Mesendoderm (in vitro differentiated cells): ENCODE measurements at regions not wholly inside any gene's neighbourhood (a gene's known extent, or its start where the extent isn't known, plus 50 kb on each side); places are given as distances from the start of the nearest gene placed in this dataset.

ENCODE experiments used
- DNase-seq: peaks from one replicate; pipeline ENCODE4 v3.0.0; 2013
- H2AK5ac ChIP-seq: 2 replicates; pipeline ENCODE4 v1.6.1; 2013; ENCODE audit warnings: low read length, inconsistent platforms
- H2BK120ac ChIP-seq: 2 replicates; pipeline ENCODE4 v1.6.1; 2013; ENCODE audit warnings: low read depth, mild to moderate bottlenecking, low read length, moderate library complexity, mixed read lengths
- H2BK15ac ChIP-seq: replicated peaks from 2 replicates; pipeline ENCODE4 v1.6.1; 2013; ENCODE audit warnings: low read depth, mild to moderate bottlenecking, moderate library complexity
- H2BK5ac ChIP-seq: 2 replicates; pipeline ENCODE4 v1.6.1; 2013; ENCODE audit warnings: low read length, inconsistent platforms
- H3K18ac ChIP-seq: 2 replicates; pipeline ENCODE4 v1.6.1; 2013; ENCODE audit warnings: mild to moderate bottlenecking, low read length, mixed read lengths
- H3K23ac ChIP-seq: one replicate; pipeline ENCODE4 v1.6.1; 2013; ENCODE audit warnings: low read length
- H3K27ac ChIP-seq: 2 replicates; pipeline ENCODE4 v1.5.1; 2013; ENCODE audit warnings: low read depth, mild to moderate bottlenecking, inconsistent platforms, low read length, moderate library complexity
- H3K27me3 ChIP-seq: 2 replicates; pipeline ENCODE4 v1.6.1; 2013; ENCODE audit warnings: low read length, control low read depth, mild to moderate bottlenecking, inconsistent platforms; ENCODE audit not compliant: insufficient read depth, poor library complexity
- H3K36me3 ChIP-seq: 2 replicates; pipeline ENCODE4 v1.6.1; 2013; ENCODE audit warnings: low read length, inconsistent platforms; ENCODE audit not compliant: control insufficient read depth, insufficient read depth
- H3K4ac ChIP-seq: one replicate; pipeline ENCODE4 v1.6.1; 2013; ENCODE audit warnings: low read depth, mild to moderate bottlenecking, low read length, moderate library complexity
- H3K4me1 ChIP-seq: 2 replicates; pipeline ENCODE4 v1.6.1; 2013; ENCODE audit warnings: low read depth, low read length, inconsistent platforms; ENCODE audit not compliant: control insufficient read depth
- H3K4me2 ChIP-seq: 2 replicates; pipeline ENCODE4 v1.6.1; 2013; ENCODE audit warnings: low read length
- H3K4me3 ChIP-seq: 2 replicates; pipeline ENCODE4 v1.5.1; 2013; ENCODE audit warnings: mild to moderate bottlenecking, low read length
- H3K56ac ChIP-seq: one replicate; pipeline ENCODE4 v1.6.1; 2013; ENCODE audit warnings: low read length
- H3K79me1 ChIP-seq: 2 replicates; pipeline ENCODE4 v1.6.1; 2013; ENCODE audit warnings: low read length, inconsistent platforms
- H3K79me2 ChIP-seq: 2 replicates; pipeline ENCODE4 v1.6.1; 2013; ENCODE audit warnings: mild to moderate bottlenecking, low read length; ENCODE audit not compliant: control insufficient read depth, insufficient read depth
- H3K9ac ChIP-seq: 2 replicates; pipeline ENCODE4 v1.6.1; 2013; ENCODE audit warnings: low read length, inconsistent platforms
- H4K5ac ChIP-seq: one replicate; pipeline ENCODE4 v1.6.1; 2013; ENCODE audit warnings: low read length
- H4K8ac ChIP-seq: one replicate; pipeline ENCODE4 v1.6.1; 2013; ENCODE audit warnings: low read depth, mild to moderate bottlenecking, control low read depth, low read length, moderate library complexity
- WGBS: extraction: QIAGEN DNeasy Blood & Tissue Kit; methylation state at CpG from one replicate; pipeline ENCODE4 v1.1.7; 2013; ENCODE audit warnings: low lambda C conversion rate, missing lambda C conversion rate; ENCODE audit not compliant: insufficient coverage; ENCODE audit errors: extremely low coverage; 5-methylcytosine and 5-hydroxymethylcytosine counted together

GRCh38 chr2:45180033-45180746 lies 170.9 kb upstream of the SIX2 start:
- no peak overlapping the region for H4K8ac ChIP-seq
- no peak overlapping the region for H3K9ac ChIP-seq
- H3K79me1 ChIP-seq, result no peaks in the 10 kb centered on the region
- H3K79me2 ChIP-seq, result no peaks in the 10 kb centered on the region
- DNase-seq, result peak; percentile 43
- WGBS, result no CpG with 5 or more reads among the region's 6 CpGs
- no peak overlapping the region for H3K23ac ChIP-seq
- no peak overlapping the region for H3K56ac ChIP-seq
- no peak overlapping the region for H2BK5ac ChIP-seq
- H3K4me1 ChIP-seq, result no peaks in the 10 kb centered on the region
- no peaks in the 10 kb centered on the region for H3K36me3 ChIP-seq
- H2AK5ac ChIP-seq, result no peak overlapping the region
- H4K5ac ChIP-seq, result no peak overlapping the region
- no peak overlapping the region for H3K27ac ChIP-seq
- no peak overlapping the region for H2BK15ac ChIP-seq
- no peak overlapping the region for H3K4me2 ChIP-seq
- no peak overlapping the region for H3K4ac ChIP-seq
- H2BK120ac ChIP-seq, result no peak overlapping the region
- H3K4me3 ChIP-seq, result no peak overlapping the region
- no peak overlapping the region for H3K18ac ChIP-seq
- H3K27me3 ChIP-seq, result no peaks in the 10 kb centered on the region

- H2BK15ac ChIP-seq, result no peak overlapping the region
- H3K4ac ChIP-seq, result no peak overlapping the region
- H2BK5ac ChIP-seq, result no peak overlapping the region
- H3K18ac ChIP-seq, result no peak overlapping the region
- no peak overlapping the region for H3K56ac ChIP-seq
- H3K36me3 ChIP-seq, result no peaks in the 10 kb centered on the region
- no peaks in the 10 kb centered on the region for H3K79me2 ChIP-seq
- H3K23ac ChIP-seq, result no peak overlapping the region
- no peak for DNase-seq
- no peak overlapping the region for H3K4me2 ChIP-seq
- H3K4me3 ChIP-seq, result no peak overlapping the region
- H4K5ac ChIP-seq, result no peak overlapping the region
- H3K79me1 ChIP-seq, result no peaks in the 10 kb centered on the region
- H3K9ac ChIP-seq, result no peak overlapping the region
- H3K27me3 ChIP-seq, result no peaks in the 10 kb centered on the region
- no peaks in the 10 kb centered on the region for H3K4me1 ChIP-seq
- H2AK5ac ChIP-seq, result no peak overlapping the region
- no peak overlapping the region for H2BK120ac ChIP-seq
- H4K8ac ChIP-seq, result no peak overlapping the region
- no peak overlapping the region for H3K27ac ChIP-seq
- no CpG with 5 or more reads among the region's 2 CpGs for WGBS
Observed at GRCh38 chr2:45178854-45179253, 169.6 kb upstream of the SIX2 start.

- H2AK5ac ChIP-seq, result no peak overlapping the region
- no peak overlapping the region for H2BK5ac ChIP-seq
- H3K79me1 ChIP-seq, result no peaks in the 10 kb centered on the region
- no peaks in the 10 kb centered on the region for H3K4me1 ChIP-seq
- H3K4ac ChIP-seq, result no peak overlapping the region
- H3K18ac ChIP-seq, result no peak overlapping the region
- no peak overlapping the region for H3K56ac ChIP-seq
- H3K9ac ChIP-seq, result no peak overlapping the region
- H3K23ac ChIP-seq, result no peak overlapping the region
- H3K27ac ChIP-seq, result no peak overlapping the region
- no peak for DNase-seq
- H3K4me3 ChIP-seq, result no peak overlapping the region
- no peak overlapping the region for H3K4me2 ChIP-seq
- no peak overlapping the region for H4K8ac ChIP-seq
- no CpG with 5 or more reads among the region's 1 CpG for WGBS
- no peak overlapping the region for H2BK15ac ChIP-seq
- no peaks in the 10 kb centered on the region for H3K79me2 ChIP-seq
- no peak overlapping the region for H4K5ac ChIP-seq
- no peaks in the 10 kb centered on the region for H3K36me3 ChIP-seq
- H2BK120ac ChIP-seq, result no peak overlapping the region
- H3K27me3 ChIP-seq, result no peaks in the 10 kb centered on the region
Observed at GRCh38 chr2:45178359-45178758, 169.1 kb upstream of the SIX2 start.

- Histone ChIP-seq H3K79me1 (no peaks in the 10 kb centered on the region), H3K4ac (no peak overlapping the region), H3K4me2 (no peak overlapping the region), H3K23ac (no peak overlapping the region), H3K79me2 (no peaks in the 10 kb centered on the region), H3K56ac (no peak overlapping the region), H4K5ac (no peak overlapping the region), H3K9ac (no peak overlapping the region), H2BK5ac (no peak overlapping the region), H3K4me3 (no peak overlapping the region), H2BK15ac (no peak overlapping the region), H2BK120ac (no peak overlapping the region), H3K36me3 (no peaks in the 10 kb centered on the region), H3K18ac (no peak overlapping the region), H2AK5ac (no peak overlapping the region), H3K27ac (no peak overlapping the region), H4K8ac (no peak overlapping the region), H3K4me1 (no peaks in the 10 kb centered on the region), H3K27me3 (no peaks in the 10 kb centered on the region)
- no peak for DNase-seq
- WGBS, result no CpG with 5 or more reads among the region's 9 CpGs
Observed at GRCh38 chr2:45177870-45178269, 168.6 kb upstream of the SIX2 start.

GRCh38 chr2:45176390-45176789 lies 167.1 kb upstream of the SIX2 start:
- no peak overlapping the region for H3K4me2 ChIP-seq
- no peaks in the 10 kb centered on the region for H3K36me3 ChIP-seq
- no peak overlapping the region for H2BK5ac ChIP-seq
- H4K8ac ChIP-seq, result no peak overlapping the region
- DNase-seq, result peak; percentile 67
- H3K23ac ChIP-seq, result no peak overlapping the region
- H3K27me3 ChIP-seq, result peaks cover 6% of the 10 kb centered on the region
- no peak overlapping the region for H3K56ac ChIP-seq
- H3K79me2 ChIP-seq, result no peaks in the 10 kb centered on the region
- no peak overlapping the region for H2BK120ac ChIP-seq
- no peak overlapping the region for H2AK5ac ChIP-seq
- no peaks in the 10 kb centered on the region for H3K79me1 ChIP-seq
- H2BK15ac ChIP-seq, result no peak overlapping the region
- no peaks in the 10 kb centered on the region for H3K4me1 ChIP-seq
- H3K9ac ChIP-seq, result no peak overlapping the region
- H3K4me3 ChIP-seq, result no peak overlapping the region
- H3K4ac ChIP-seq, result no peak overlapping the region
- no peak overlapping the region for H3K18ac ChIP-seq
- H3K27ac ChIP-seq, result no peak overlapping the region
- H4K5ac ChIP-seq, result no peak overlapping the region

GRCh38 chr2:45173513-45173912 lies 164.3 kb upstream of the SIX2 start:
- H3K79me2 ChIP-seq, result no peaks in the 10 kb centered on the region
- H3K9ac ChIP-seq, result no peak overlapping the region
- no peak overlapping the region for H3K4me3 ChIP-seq
- peaks cover 29% of the 10 kb centered on the region for H3K27me3 ChIP-seq
- no peak overlapping the region for H2BK15ac ChIP-seq
- H2BK120ac ChIP-seq, result no peak overlapping the region
- no peak overlapping the region for H3K18ac ChIP-seq
- no peak for DNase-seq
- no peak overlapping the region for H3K4ac ChIP-seq
- WGBS, result no CpG with 5 or more reads among the region's 2 CpGs
- no peaks in the 10 kb centered on the region for H3K79me1 ChIP-seq
- no peak overlapping the region for H3K56ac ChIP-seq
- no peak overlapping the region for H4K8ac ChIP-seq
- no peak overlapping the region for H3K4me2 ChIP-seq
- no peaks in the 10 kb centered on the region for H3K4me1 ChIP-seq
- H3K23ac ChIP-seq, result no peak overlapping the region
- no peak overlapping the region for H4K5ac ChIP-seq
- H2BK5ac ChIP-seq, result no peak overlapping the region
- no peak overlapping the region for H2AK5ac ChIP-seq
- H3K36me3 ChIP-seq, result no peaks in the 10 kb centered on the region
- no peak overlapping the region for H3K27ac ChIP-seq
